Endothelial cell (in vitro differentiated cells): ENCODE measurements at regions not wholly inside any gene's neighbourhood (a gene's known extent, or its start where the extent isn't known, plus 50 kb on each side); places are given as distances from the start of the nearest gene placed in this dataset.

ENCODE experiments used
- DNase-seq: peaks from one replicate; pipeline ENCODE4 v3.0.0; 2021; ENCODE audit warnings: low spot score
- H3K27ac Mint-ChIP-seq: one replicate; pipeline ENCODE4 v1.8.0; 2021; ENCODE audit warnings: mixed read lengths, inconsistent platforms; ENCODE audit not compliant: unreplicated experiment
- H3K27me3 Mint-ChIP-seq: one replicate; pipeline ENCODE4 v1.8.0; 2021; ENCODE audit warnings: mild to moderate bottlenecking, moderate library complexity, mixed read lengths, inconsistent platforms; ENCODE audit not compliant: unreplicated experiment
- H3K36me3 Mint-ChIP-seq: one replicate; pipeline ENCODE4 v1.8.0; 2021; ENCODE audit warnings: mild to moderate bottlenecking, low read depth, mixed read lengths, inconsistent platforms; ENCODE audit not compliant: unreplicated experiment
- H3K4me1 Mint-ChIP-seq: one replicate; pipeline ENCODE4 v1.8.0; 2021; ENCODE audit warnings: mild to moderate bottlenecking, mixed read lengths, inconsistent platforms; ENCODE audit not compliant: unreplicated experiment
- H3K4me3 Mint-ChIP-seq: one replicate; pipeline ENCODE4 v1.8.0; 2021; ENCODE audit warnings: mild to moderate bottlenecking, mixed read lengths, inconsistent platforms; ENCODE audit not compliant: unreplicated experiment
- H3K9me3 Mint-ChIP-seq: one replicate; pipeline ENCODE4 v1.8.0; 2021; ENCODE audit warnings: mixed read lengths, inconsistent platforms; ENCODE audit not compliant: unreplicated experiment
- CTCF ChIP-seq: fragments of 200-600 bp; sonication (generic); IDR thresholded peaks from one replicate; pipeline ENCODE4 v1.5.0; 2021; ENCODE audit warnings: antibody characterized with exemption; ENCODE audit not compliant: unreplicated experiment

DNA sequence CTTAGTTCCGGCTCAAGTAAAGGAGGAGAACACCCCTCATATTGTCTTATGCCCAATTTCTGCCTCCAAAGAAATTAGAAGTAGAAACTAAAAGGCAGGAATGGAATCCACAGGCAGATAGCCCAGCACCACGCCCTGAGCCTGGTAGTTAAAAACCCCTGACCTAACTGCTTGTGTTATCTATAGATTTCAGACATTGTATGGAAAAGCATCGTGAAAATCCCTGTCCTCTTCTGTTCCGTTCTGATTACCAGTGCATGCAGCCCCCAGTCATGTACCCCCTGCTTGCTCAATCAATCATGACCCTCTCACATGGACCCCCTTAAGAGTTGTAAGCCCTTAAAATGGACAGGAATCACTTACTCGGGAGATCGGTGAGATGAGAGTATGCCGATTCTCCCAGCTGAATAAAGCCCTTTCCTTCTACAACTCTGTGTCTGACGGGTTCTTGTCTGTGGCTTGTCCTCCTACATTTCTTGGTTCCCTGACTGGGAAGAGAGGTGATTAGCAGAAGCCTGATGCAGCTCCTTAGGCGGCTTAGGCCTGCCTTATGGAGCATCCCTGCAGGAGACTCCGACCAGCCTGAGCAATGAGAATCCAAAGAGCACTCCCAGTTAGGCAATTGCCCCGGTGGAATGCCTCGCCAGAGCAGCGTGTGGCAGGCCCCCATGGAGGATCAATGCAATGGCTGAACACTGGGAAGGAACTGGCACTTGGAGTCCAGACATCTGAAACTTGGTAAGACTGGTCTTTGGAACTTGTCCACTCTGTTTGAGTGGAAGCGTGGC is 362.6 kb upstream of the TCF4 start:
- Mint-ChIP-seq H3K9me3 (no peaks in the 10 kb centered on the region), H3K4me3 (no peak overlapping the region), H3K27ac (no peak overlapping the region), H3K4me1 (peaks cover 5% of the 10 kb centered on the region), H3K36me3 (no peaks in the 10 kb centered on the region), H3K27me3 (no peaks in the 10 kb centered on the region)
- TF ChIP-seq CTCF, result no peak
- no peak for DNase-seq

- Mint-ChIP-seq H3K27ac (no peak overlapping the region), H3K27me3 (no peaks in the 10 kb centered on the region), H3K9me3 (peaks cover 4% of the 10 kb centered on the region), H3K4me1 (peaks cover 6% of the 10 kb centered on the region), H3K4me3 (no peak overlapping the region), H3K36me3 (no peaks in the 10 kb centered on the region)
- TF ChIP-seq CTCF, result no peak
- no peak for DNase-seq
These were observed 346.8 kb upstream of the TCF4 start for GRCh38 chr18:55934821-55935220.

DNA sequence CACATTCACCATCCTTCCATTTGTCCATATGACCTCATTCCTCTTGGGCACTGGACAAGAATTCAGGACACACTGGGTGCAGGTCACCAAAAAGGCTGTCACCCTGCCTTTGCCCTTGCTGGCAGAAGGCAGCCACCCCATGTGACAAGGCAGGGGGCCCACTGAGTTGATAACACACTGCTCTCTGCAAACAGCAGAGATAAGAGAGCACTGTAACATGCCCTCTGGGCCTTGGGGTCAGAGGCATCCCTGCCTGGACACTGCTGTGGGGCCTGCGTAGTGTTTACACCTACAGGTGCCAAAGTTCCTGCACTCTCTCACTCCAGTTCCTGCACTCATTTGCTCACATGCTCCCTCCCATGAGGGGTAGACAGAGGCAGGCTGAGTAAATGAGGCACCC is 344.7 kb upstream of the TCF4 start:
- H3K4me1 Mint-ChIP-seq, result no peaks in the 10 kb centered on the region
- H3K27me3 Mint-ChIP-seq, result no peaks in the 10 kb centered on the region
- H3K36me3 Mint-ChIP-seq, result no peaks in the 10 kb centered on the region
- H3K27ac Mint-ChIP-seq, result no peak overlapping the region
- no peak overlapping the region for H3K4me3 Mint-ChIP-seq
- no peaks in the 10 kb centered on the region for H3K9me3 Mint-ChIP-seq
- no peak for DNase-seq
- no peak for TF ChIP-seq CTCF

DNA sequence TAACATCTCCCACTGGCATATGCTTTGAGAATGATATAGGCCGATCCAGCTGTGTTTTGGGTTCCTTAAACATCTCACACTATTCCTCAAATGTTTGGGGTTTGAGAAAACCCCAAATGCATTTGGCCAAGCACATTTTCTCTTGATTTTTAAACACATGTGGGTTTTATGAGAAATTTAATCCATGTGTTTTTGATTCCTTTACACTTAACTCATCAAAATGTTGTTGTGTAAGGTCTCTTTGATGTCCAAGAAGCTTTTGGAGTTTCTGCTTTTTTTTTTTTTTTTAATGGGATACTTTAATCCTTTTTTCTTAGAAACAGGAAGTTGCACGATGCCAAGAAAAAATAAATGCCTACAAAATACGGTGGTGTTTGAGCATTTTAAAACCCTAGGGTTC is 339.8 kb upstream of the TCF4 start:
- H3K4me1 Mint-ChIP-seq, result no peaks in the 10 kb centered on the region
- H3K36me3 Mint-ChIP-seq, result no peaks in the 10 kb centered on the region
- DNase-seq, result no peak
- H3K27ac Mint-ChIP-seq, result no peak overlapping the region
- no peaks in the 10 kb centered on the region for H3K9me3 Mint-ChIP-seq
- TF ChIP-seq CTCF, result no peak
- no peaks in the 10 kb centered on the region for H3K27me3 Mint-ChIP-seq
- H3K4me3 Mint-ChIP-seq, result no peak overlapping the region

DNA sequence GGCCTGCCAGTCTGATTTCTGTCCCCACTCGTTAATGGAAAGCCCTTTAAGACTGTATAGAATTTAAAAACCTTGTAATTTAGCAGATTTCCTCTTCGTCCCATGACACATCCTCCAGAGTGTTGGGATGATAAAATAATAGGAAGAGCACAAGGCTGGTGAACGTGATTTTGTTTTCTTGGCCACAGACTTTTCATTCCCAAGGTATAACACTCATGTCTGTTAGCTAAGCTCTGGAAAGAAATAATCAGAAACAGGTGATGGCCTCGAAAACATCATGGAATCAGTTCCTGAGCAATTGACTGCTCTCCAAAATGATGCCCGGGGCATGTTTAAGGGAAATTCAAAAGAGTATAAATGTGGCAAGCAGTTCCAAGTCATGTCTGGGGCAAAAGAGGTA is 337.8 kb upstream of the TCF4 start:
- Mint-ChIP-seq H3K4me3 (no peak overlapping the region), H3K4me1 (no peaks in the 10 kb centered on the region), H3K27ac (no peak overlapping the region), H3K9me3 (no peaks in the 10 kb centered on the region), H3K36me3 (no peaks in the 10 kb centered on the region), H3K27me3 (no peaks in the 10 kb centered on the region)
- TF ChIP-seq CTCF, result no peak
- no peak for DNase-seq
